Tibial nerve (tissue), 4 donors: ENCODE measurements at regions not wholly inside any gene's neighbourhood (a gene's known extent, or its start where the extent isn't known, plus 50 kb on each side); places are given as distances from the start of the nearest gene placed in this dataset.
"Not testable (repeated sequence)": the region's sequence is repeated elsewhere in the genome, so short reads cannot be mapped to it uniquely, and the experiment has no call there.

Source experiments
- CTCF ChIP-seq, 5 experiments: fragments of 200-600 bp in 3 of 5; fragments of 450-650 bp in 2 of 5; sonication (generic) in 3 of 5; IDR thresholded peaks; one replicate each; pipeline ENCODE4 v1.5.1; 2016 to 2019; ENCODE audit warnings: antibody characterized with exemption in 5 of 5, mild to moderate bottlenecking in 3 of 5, moderate library complexity in 2 of 5
- EP300 ChIP-seq, 2 donors: sonication (generic); formaldehyde crosslinking; IDR thresholded peaks; one replicate each; pipeline ENCODE4 v1.6.1; 2017; ENCODE audit warnings: antibody characterized with exemption in 2 of 2, mild to moderate bottlenecking in 1 of 2
- POLR2A ChIP-seq, 2 donors: fragments of 450-650 bp; IDR thresholded peaks; one replicate each; pipeline ENCODE4 v1.6.1; 2017; ENCODE audit warnings: antibody characterized with exemption in 2 of 2, mild to moderate bottlenecking in 2 of 2, moderate library complexity in 2 of 2

GRCh38 chr4:82274700-82275099 lies 99.1 kb downstream of the HNRNPD start:
- not testable (repeated sequence) for TF ChIP-seq POLR2A, CTCF, EP300 (IDR thresholded peaks at IDR 0.05)
